ENCODE measurements at regions not wholly inside any gene's neighbourhood (a gene's known extent, or its start where the extent isn't known, plus 50 kb on each side); places are given as distances from the start of the nearest gene placed in this dataset.

- H3K4me2 ChIP-seq (ENCODE audit: insufficient read depth, low read length), result peak overlapping the region; percentile 17
- no peak for DNase-seq (ENCODE audit: insufficient read length, low spot score, missing footprints)
- H3K36me3 ChIP-seq (ENCODE audit: insufficient read depth, low read length), result no peaks in the 10 kb centered on the region
- H3K27me3 ChIP-seq (ENCODE audit: insufficient read depth, low read length), result no peaks in the 10 kb centered on the region
- H3K4me1 ChIP-seq (ENCODE audit: insufficient read depth, low read length), result peaks cover 37% of the 10 kb centered on the region
- H4K20me1 ChIP-seq (ENCODE audit: insufficient read depth, low read length), result no peaks in the 10 kb centered on the region
- H2AFZ ChIP-seq (ENCODE audit: low read length), result no peak overlapping the region
- H3K9me3 ChIP-seq (ENCODE audit: low read depth, low read length), result no peaks in the 10 kb centered on the region
- no peaks in the 10 kb centered on the region for H3K79me2 ChIP-seq (ENCODE audit: insufficient read depth, low read length)
- TF ChIP-seq CTCF (IDR thresholded peaks at IDR 0.05; ENCODE audit: extremely low read depth, low read depth, low read length), result no peak
- H3K4me3 ChIP-seq (ENCODE audit: insufficient read depth, low read length), result no peak overlapping the region
- peak overlapping the region; percentile 99 for H3K27ac ChIP-seq (ENCODE audit: low read depth, low read length)
Observed at GRCh38 chr7:46386428-46387399, 465.6 kb upstream of the IGFBP3 start.

GRCh38 chr7:46385662-46386309 is 464.7 kb upstream of the IGFBP3 start:
- Histone ChIP-seq H4K20me1 (ENCODE audit: insufficient read depth, low read length) (no peaks in the 10 kb centered on the region), H3K27ac (ENCODE audit: low read depth, low read length) (peak overlapping the region; percentile 99), H3K9me3 (ENCODE audit: low read depth, low read length) (no peaks in the 10 kb centered on the region), H3K4me3 (ENCODE audit: insufficient read depth, low read length) (no peak overlapping the region), H3K27me3 (ENCODE audit: insufficient read depth, low read length) (no peaks in the 10 kb centered on the region), H2AFZ (ENCODE audit: low read length) (no peak overlapping the region), H3K4me2 (ENCODE audit: insufficient read depth, low read length) (no peak overlapping the region), H3K36me3 (ENCODE audit: insufficient read depth, low read length) (no peaks in the 10 kb centered on the region), H3K79me2 (ENCODE audit: insufficient read depth, low read length) (no peaks in the 10 kb centered on the region), H3K4me1 (ENCODE audit: insufficient read depth, low read length) (peaks cover 37% of the 10 kb centered on the region)
- peak; percentile 58 for DNase-seq (ENCODE audit: insufficient read length, low spot score, missing footprints)
- TF ChIP-seq CTCF (IDR thresholded peaks at IDR 0.05; ENCODE audit: extremely low read depth, low read depth, low read length), result no peak

- H3K79me2 ChIP-seq (ENCODE audit: insufficient read depth, low read length), result no peaks in the 10 kb centered on the region
- H2AFZ ChIP-seq (ENCODE audit: low read length), result peak overlapping the region; percentile 57
Observed at GRCh38 chr7:46383605-46384004, 462.5 kb upstream of the IGFBP3 start.

More at GRCh38 chr7:46383605-46384004, 462.5 kb upstream of the IGFBP3 start:
- Histone ChIP-seq H3K4me3 (ENCODE audit: insufficient read depth, low read length) (no peak overlapping the region), H3K27me3 (ENCODE audit: insufficient read depth, low read length) (no peaks in the 10 kb centered on the region), H3K9me3 (ENCODE audit: low read depth, low read length) (no peaks in the 10 kb centered on the region), H4K20me1 (ENCODE audit: insufficient read depth, low read length) (no peaks in the 10 kb centered on the region), H3K27ac (ENCODE audit: low read depth, low read length) (peak overlapping the region; percentile 64), H3K4me1 (ENCODE audit: insufficient read depth, low read length) (peaks cover 37% of the 10 kb centered on the region), H3K4me2 (ENCODE audit: insufficient read depth, low read length) (peak overlapping the region; percentile 26), H3K36me3 (ENCODE audit: insufficient read depth, low read length) (no peaks in the 10 kb centered on the region)
- no peak for TF ChIP-seq CTCF (IDR thresholded peaks at IDR 0.05; ENCODE audit: extremely low read depth, low read depth, low read length)
- no peak for DNase-seq (ENCODE audit: insufficient read length, low spot score, missing footprints)

All from osteoblast (primary cell).